GM12873 (cell line): ENCODE measurements at regions not wholly inside any gene's neighbourhood (a gene's known extent, or its start where the extent isn't known, plus 50 kb on each side); places are given as distances from the start of the nearest gene placed in this dataset.

Source experiments
- CTCF ChIP-seq: IDR thresholded peaks from 2 replicates; pipeline ENCODE4 v1.5.1; 2012; ENCODE audit warnings: low read depth, mild to moderate bottlenecking, moderate library complexity, low read length, control low read depth; ENCODE audit not compliant: insufficient read depth; ENCODE audit errors: missing control alignments

- no peak for TF ChIP-seq CTCF
Observed at GRCh38 chr14:38309522-38310277, 53.8 kb upstream of the CLEC14A start.
